HCT116 (cell line): ENCODE measurements at regions not wholly inside any gene's neighbourhood (a gene's known extent, or its start where the extent isn't known, plus 50 kb on each side); places are given as distances from the start of the nearest gene placed in this dataset.

Experiments
- ATAC-seq: fragments of 200-7000 bp; cut with Tn5 transposase; 2 replicates; pipeline ENCODE4 v1.9.1; 2020; ENCODE audit warnings: mild to moderate bottlenecking, moderate library complexity
- BruUV-seq: library from RNA; stranded (reverse); fragments of 400-500 nt; replicated peaks from 2 replicates; lab custom pipeline; 2021; lab: Mats Ljungman, UMichigan
- CTCF ChIA-PET: fragments of 300-600 bp; sonication (Branson Sonifier 250); formaldehyde crosslinking; loops from one replicate; lab custom pipeline; 2021; ENCODE audit warnings: antibody characterized with exemption; lab: Charles Lee
- POLR2A ChIA-PET: fragments of 300-600, 350-600 bp; sonication (Branson Sonifier 250); formaldehyde crosslinking; loops from one replicate; lab custom pipeline; 2021; ENCODE audit warnings: antibody characterized with exemption; lab: Charles Lee
- RAD21 ChIA-PET, 2 experiments: fragments of 300-600 bp; sonication (Branson Sonifier 250); formaldehyde crosslinking; loops; one replicate each; lab custom pipeline; 2023; ENCODE audit warnings: low total read pairs in 2 of 2; ENCODE audit not compliant: uncharacterized antibody in 2 of 2, unreplicated experiment in 2 of 2, low non-redundant PET in 1 of 2; lab: Charles Lee
- DNase-seq: peaks from one replicate; pipeline ENCODE4 v3.0.0-alpha.2; 2010; ENCODE audit warnings: low read depth, low spot score
- H2AFZ ChIP-seq: fragments of 200-600 bp; shearing (Covaris generic), sonication (generic); 2 replicates; pipeline ENCODE4 v1.6.1; 2017; ENCODE audit warnings: low read depth, mixed run types, mixed read lengths, antibody characterized with exemption, low read length; ENCODE audit not compliant: poor library complexity, severe bottlenecking
- H3K27ac ChIP-seq: 2 replicates; pipeline ENCODE4 v1.5.1; 2012; ENCODE audit warnings: low read depth, low read length
- H3K27me3 ChIP-seq: fragments of 200-600 bp; sonication (generic); 2 replicates; pipeline ENCODE4 v1.6.1; 2016; ENCODE audit warnings: mixed run types, low read length, mixed read lengths; ENCODE audit not compliant: insufficient read depth
- H3K36me3 ChIP-seq, 2 experiments: fragments of 200-500 bp in 1 of 2; fragments of 200-600 bp in 1 of 2; sonication (Bioruptor generic) in 1 of 2; sonication (generic) in 1 of 2; 2 replicates each; pipeline versions ENCODE4 v1.5.1 to v1.6.1; 2014 to 2016; ENCODE audit warnings: low read length in 2 of 2, inconsistent platforms in 1 of 2, mixed read lengths in 1 of 2, mixed run types in 1 of 2; ENCODE audit not compliant: insufficient read depth in 2 of 2, control insufficient read depth in 1 of 2
- H3K4me1 ChIP-seq, 2 experiments: fragments of 200-600 bp in 1 of 2; sonication (generic) in 1 of 2; 2 replicates each; pipeline versions ENCODE4 v1.5.1 to v1.6.1; 2012 to 2017; ENCODE audit warnings: low read length in 2 of 2, inconsistent platforms in 1 of 2, mild to moderate bottlenecking in 1 of 2, mixed read lengths in 1 of 2, mixed run types in 1 of 2, moderate library complexity in 1 of 2; ENCODE audit not compliant: insufficient read depth in 2 of 2, control insufficient read depth in 1 of 2
- H3K4me2 ChIP-seq: fragments of 200-600 bp; sonication (generic); 2 replicates; pipeline ENCODE4 v1.6.1; 2017; ENCODE audit warnings: mixed run types, low read length, mixed read lengths
- H3K4me3 ChIP-seq, 2 experiments: fragments of 200-600 bp in 1 of 2; sonication (generic) in 1 of 2; replicated peaks in 1 of 2; 2 replicates each; pipeline ENCODE4 v1.5.1; 2011 to 2016; ENCODE audit warnings: low read length in 2 of 2, control low read depth in 1 of 2, low read depth in 1 of 2, mild to moderate bottlenecking in 1 of 2, mixed read lengths in 1 of 2, mixed run types in 1 of 2
- H3K79me2 ChIP-seq: fragments of 200-600 bp; sonication (generic); 2 replicates; pipeline ENCODE4 v1.6.1; 2017; ENCODE audit warnings: mild to moderate bottlenecking, mixed run types, low read length, moderate library complexity, mixed read lengths; ENCODE audit not compliant: insufficient read depth
- H3K9ac ChIP-seq: fragments of 200-600 bp; sonication (generic); 2 replicates; pipeline ENCODE4 v1.6.1; 2016; ENCODE audit warnings: low read length, mixed read lengths
- H3K9me2 ChIP-seq: fragments of 200-600 bp; sonication (generic), shearing (Covaris generic); 2 replicates; pipeline ENCODE4 v1.6.1; 2017; ENCODE audit warnings: mixed run types, mild to moderate bottlenecking, moderate library complexity; ENCODE audit not compliant: insufficient read depth
- H3K9me3 ChIP-seq, 2 experiments: fragments of 200-500 bp in 1 of 2; fragments of 200-600 bp in 1 of 2; sonication (Bioruptor generic) in 1 of 2; sonication (generic) in 1 of 2; 2 replicates each; pipeline ENCODE4 v1.6.1; 2014 to 2017; ENCODE audit warnings: low read length in 2 of 2, mixed read lengths in 2 of 2, inconsistent platforms in 1 of 2, low read depth in 1 of 2, mild to moderate bottlenecking in 1 of 2, mixed run types in 1 of 2, moderate library complexity in 1 of 2; ENCODE audit not compliant: control insufficient read depth in 1 of 2, insufficient read depth in 1 of 2
- H4K20me1 ChIP-seq: fragments of 200-600 bp; sonication (generic), shearing (Covaris generic); 2 replicates; pipeline ENCODE4 v1.6.1; 2017; ENCODE audit warnings: mixed run types, mild to moderate bottlenecking, moderate library complexity; ENCODE audit not compliant: insufficient read depth
- CBX3 ChIP-seq: IDR thresholded peaks from 2 replicates; pipeline ENCODE4 v1.6.1; 2012; ENCODE audit warnings: low read depth
- CEBPB ChIP-seq: IDR thresholded peaks from 2 replicates; pipeline ENCODE4 v1.6.1; 2012; ENCODE audit warnings: low read depth
- CTCF ChIP-seq, 3 experiments: fragments of 200-600 bp in 1 of 3; sonication (generic) in 1 of 3; IDR thresholded peaks in 2 of 3; conservative IDR thresholded peaks in 1 of 3; 2 replicates each; pipeline ENCODE4 v1.5.1; 2012 to 2017; ENCODE audit warnings: low read depth in 2 of 3, low read length in 2 of 3, antibody characterized with exemption in 1 of 3, borderline replicate concordance in 1 of 3, control low read depth in 1 of 3, mild to moderate bottlenecking in 1 of 3, mixed read lengths in 1 of 3, mixed run types in 1 of 3, moderate library complexity in 1 of 3; ENCODE audit not compliant: insufficient read depth in 1 of 3
- ELF1 ChIP-seq: IDR thresholded peaks from 2 replicates; pipeline ENCODE4 v1.6.1; 2012; ENCODE audit warnings: low read depth, borderline replicate concordance
- EZH2 ChIP-seq: fragments of 200-600 bp; sonication (generic); IDR thresholded peaks from 2 replicates; pipeline ENCODE4 v1.6.1; 2017; ENCODE audit warnings: antibody characterized with exemption, mixed run types
- EZH2phosphoT487 ChIP-seq: fragments of 200-600 bp; IDR thresholded peaks from 2 replicates; pipeline ENCODE4 v1.6.1; 2018; ENCODE audit warnings: antibody characterized with exemption, borderline replicate concordance
- FOSL1 ChIP-seq: IDR thresholded peaks from 2 replicates; pipeline ENCODE4 v1.6.1; 2012; ENCODE audit warnings: low read depth
- JUND ChIP-seq: IDR thresholded peaks from 2 replicates; pipeline ENCODE4 v1.6.1; 2012
- POLR2AphosphoS5 ChIP-seq: IDR thresholded peaks from 2 replicates; pipeline ENCODE4 v1.6.1; 2011; ENCODE audit warnings: mild to moderate bottlenecking, low read depth, low read length, moderate library complexity
- REST ChIP-seq: IDR thresholded peaks from 2 replicates; pipeline ENCODE4 v1.6.1; 2012; ENCODE audit warnings: low read depth
- SIN3A ChIP-seq: IDR thresholded peaks from 2 replicates; pipeline ENCODE4 v1.6.1; 2012; ENCODE audit warnings: low read depth
- SP1 ChIP-seq: IDR thresholded peaks from 2 replicates; pipeline ENCODE4 v1.6.1; 2012; ENCODE audit warnings: low read depth
- SRF ChIP-seq: IDR thresholded peaks from 2 replicates; pipeline ENCODE4 v1.6.1; 2012; ENCODE audit warnings: low read depth
- TCF7L2 ChIP-seq: IDR thresholded peaks from 2 replicates; pipeline ENCODE4 v1.7.0; 2011; ENCODE audit warnings: borderline replicate concordance, inconsistent platforms; ENCODE audit not compliant: insufficient read depth, insufficient read length; ENCODE audit errors: extremely low read depth
- YY1 ChIP-seq: IDR thresholded peaks from 2 replicates; pipeline ENCODE4 v1.6.1; 2011; ENCODE audit warnings: low read length, low read depth, moderate library complexity, mild to moderate bottlenecking; ENCODE audit not compliant: insufficient replicate concordance; ENCODE audit errors: extremely low read depth
- ZBTB33 ChIP-seq: IDR thresholded peaks from 2 replicates; pipeline ENCODE4 v1.6.1; 2011; ENCODE audit warnings: mild to moderate bottlenecking, low read length, moderate library complexity; ENCODE audit not compliant: insufficient replicate concordance; ENCODE audit errors: extremely low read depth
- ZFX ChIP-seq: fragments of 450-650 bp; IDR thresholded peaks from 2 replicates; pipeline ENCODE4 v1.6.1; 2017
- ZNF274 ChIP-seq: fragments of 200-500 bp; sonication (Bioruptor generic); IDR thresholded peaks from 2 replicates; pipeline ENCODE4 v1.6.1; 2014; ENCODE audit warnings: mild to moderate bottlenecking, low read depth, low read length, inconsistent platforms
- intact Hi-C: fragments of 100-400 bp; cut with micrococcal nuclease; formaldehyde crosslinking; loops from 2 replicates; pipeline ENCODE4 v1.10.0; 2022

GRCh38 chr12:66763467-66763866 is 84.6 kb upstream of the GRIP1 start:
- Histone ChIP-seq H2AFZ (no peak overlapping the region), H3K27ac (no peak overlapping the region), H3K36me3 (no peaks in the 10 kb centered on the region), H4K20me1 (no peaks in the 10 kb centered on the region), H3K9ac (no peak overlapping the region), H3K4me3 (no peak overlapping the region), H3K27me3 (peaks cover 33% of the 10 kb centered on the region), H3K4me1 (no peaks in the 10 kb centered on the region), H3K9me2 (no peaks in the 10 kb centered on the region), H3K9me3 (no peaks in the 10 kb centered on the region), H3K79me2 (no peaks in the 10 kb centered on the region), H3K4me2 (no peak overlapping the region)
- CTCF ChIA-PET: no interaction called here
- TF ChIP-seq EZH2 (no peak), TCF7L2 (no peak), FOSL1 (no peak), POLR2AphosphoS5 (no peak), EZH2phosphoT487 (no peak), CBX3 (no peak), ELF1 (no peak), SRF (no peak), CEBPB (no peak), ZBTB33 (no peak), ZFX (no peak), YY1 (no peak), SP1 (no peak), REST (no peak), ZNF274 (no peak), SIN3A (no peak), JUND (no peak), CTCF (IDR thresholded peaks at IDR 0.05 in 2 of 3, conservative IDR thresholded peaks at IDR 0.05 in 1 of 3; ENCODE audit: borderline replicate concordance in 1 of 3, insufficient read depth in 1 of 3, low read depth in 2 of 3, low read length in 2 of 3) (no peak)
- DNase-seq (no peak), ATAC-seq (no peak)
- intact Hi-C loops: no loop called here
- RAD21 ChIA-PET: no interaction called here
- no TSS peak for BruUV-seq
- POLR2A ChIA-PET: no interaction called here
